ENCODE measurements at regions not wholly inside any gene's neighbourhood (a gene's known extent, or its start where the extent isn't known, plus 50 kb on each side); places are given as distances from the start of the nearest gene placed in this dataset.

DNA sequence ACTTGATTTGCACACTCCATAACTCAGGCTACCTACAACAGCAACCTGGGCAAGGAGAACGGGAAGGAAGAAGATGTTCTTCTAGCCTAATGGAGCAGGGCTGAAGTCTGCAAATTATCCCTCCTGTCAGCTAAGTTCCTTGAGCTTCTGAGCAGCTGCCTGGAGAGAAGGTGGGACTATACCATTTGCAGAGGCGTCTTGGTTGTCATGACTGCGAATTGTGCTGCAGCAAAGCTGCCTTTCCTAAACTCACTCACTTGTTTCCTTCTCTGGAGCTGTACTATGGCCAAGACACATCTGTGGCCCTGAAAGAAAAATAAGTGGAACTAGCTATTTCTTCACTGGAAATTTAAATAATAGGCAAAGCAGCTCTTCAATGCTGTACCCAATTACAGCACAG lies 682.4 kb upstream of the GRIA3 start:
- no peak for DNase-seq (ENCODE audit: low read depth in 4 of 4, low spot score in 1 of 4)

DNA sequence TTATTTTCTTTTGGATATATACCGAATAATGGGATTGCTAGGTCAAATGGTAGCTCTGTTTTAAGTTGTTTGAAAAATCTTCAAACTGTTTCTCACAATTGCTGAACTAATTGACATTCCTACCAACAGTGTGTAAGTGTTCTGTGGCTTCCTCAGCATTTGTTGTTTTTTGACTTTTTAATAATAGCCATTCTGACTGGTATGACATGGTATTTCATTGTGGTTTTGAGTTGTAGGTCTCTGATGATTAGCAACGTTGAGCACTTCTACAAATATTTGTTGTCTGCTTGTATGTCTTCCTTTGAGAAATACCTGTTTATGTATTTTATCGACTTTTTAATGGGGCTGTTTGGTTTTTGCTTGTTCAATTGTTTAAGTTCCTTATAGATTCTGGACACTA lies 680.1 kb upstream of the GRIA3 start:
- no peak for DNase-seq (ENCODE audit: low read depth in 4 of 4, low spot score in 1 of 4)

DNA sequence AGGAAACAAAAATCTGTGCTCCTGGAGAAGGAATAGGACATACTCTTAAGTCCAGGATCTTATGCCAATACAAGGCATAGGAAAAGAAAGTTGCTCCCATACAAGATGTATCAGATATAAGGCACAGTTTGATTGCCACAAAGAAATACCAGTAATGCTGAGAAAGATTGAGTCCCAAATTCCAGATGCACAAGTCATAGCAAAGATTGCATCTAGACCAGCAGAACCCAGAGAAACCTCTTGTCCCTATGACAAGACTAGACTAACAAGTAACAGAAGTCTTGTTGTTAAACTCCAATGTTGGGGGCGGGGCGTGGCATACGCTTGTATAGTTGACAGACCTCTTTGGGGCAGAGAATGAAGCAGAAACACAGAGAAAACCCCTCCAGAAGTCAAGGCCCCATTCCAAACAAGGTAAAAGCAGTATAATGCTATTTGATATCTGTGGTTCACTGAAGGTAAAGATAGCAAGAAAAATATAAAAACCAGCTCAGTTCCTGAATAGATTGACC lies 671.5 kb upstream of the GRIA3 start:
- no peak for DNase-seq (ENCODE audit: low read depth in 4 of 4, low spot score in 1 of 4)

GRCh38 chrX:122517786-122518185 lies 666.3 kb upstream of the GRIA3 start:
- DNase-seq (ENCODE audit: low read depth in 4 of 4, low spot score in 1 of 4): no peak

GRCh38 chrX:122545778-122546177 lies 638.3 kb upstream of the GRIA3 start:
- DNase-seq (ENCODE audit: low read depth in 4 of 4, low spot score in 1 of 4): no peak

DNA sequence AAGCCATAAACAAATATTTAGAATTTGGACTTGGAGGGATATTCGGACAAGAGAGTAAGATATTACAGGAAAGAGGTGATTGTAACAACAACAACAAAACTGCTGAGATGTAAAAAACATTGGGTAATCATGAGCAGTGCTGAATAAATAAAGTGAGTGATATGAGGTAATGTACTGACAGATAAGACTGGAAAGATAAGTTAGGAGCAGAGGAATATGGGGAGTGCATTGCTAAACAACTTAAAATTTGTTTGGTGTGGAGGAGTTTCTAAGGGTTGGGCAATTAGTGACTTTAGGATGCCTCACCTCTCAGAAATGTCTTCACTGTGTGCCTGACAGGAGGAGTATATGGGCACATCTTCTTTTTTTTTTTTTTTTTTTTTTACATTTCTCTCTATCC lies 637.8 kb upstream of the GRIA3 start:
- no peak for DNase-seq (ENCODE audit: low read depth in 4 of 4, low spot score in 1 of 4)

DNA sequence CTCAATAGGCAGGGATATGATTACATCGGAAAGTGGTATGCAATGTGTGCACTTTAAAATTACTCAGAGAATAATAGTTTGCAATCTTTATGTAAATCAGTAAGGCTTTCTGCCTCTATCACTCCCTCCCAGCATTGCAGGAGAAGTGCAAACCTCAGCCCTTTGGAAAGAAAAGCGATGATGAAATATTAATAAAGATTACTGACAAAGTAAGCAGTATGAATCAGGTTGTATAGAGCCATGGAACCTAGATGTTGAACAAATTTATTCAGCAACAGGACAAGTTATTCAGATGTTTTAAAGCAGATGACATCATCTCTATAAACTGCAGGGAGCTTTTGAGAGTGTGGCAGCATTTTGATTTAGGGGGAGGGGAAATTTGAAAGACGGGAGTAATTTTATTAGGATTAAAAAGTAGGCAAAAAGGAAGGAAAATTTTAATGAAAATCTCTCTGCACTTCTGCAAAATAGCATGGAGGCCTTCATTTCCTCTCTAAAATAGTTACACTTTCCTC lies 631.7 kb upstream of the GRIA3 start:
- DNase-seq (ENCODE audit: low read depth in 4 of 4, low spot score in 1 of 4): no peak

GRCh38 chrX:122555925-122556324 lies 628.2 kb upstream of the GRIA3 start:
- no peak for DNase-seq (ENCODE audit: low read depth in 4 of 4, low spot score in 1 of 4)

- no peak for DNase-seq (ENCODE audit: low read depth in 4 of 4, low spot score in 1 of 4)
Measured at GRCh38 chrX:122565952-122566351, 618.1 kb upstream of the GRIA3 start.

DNA sequence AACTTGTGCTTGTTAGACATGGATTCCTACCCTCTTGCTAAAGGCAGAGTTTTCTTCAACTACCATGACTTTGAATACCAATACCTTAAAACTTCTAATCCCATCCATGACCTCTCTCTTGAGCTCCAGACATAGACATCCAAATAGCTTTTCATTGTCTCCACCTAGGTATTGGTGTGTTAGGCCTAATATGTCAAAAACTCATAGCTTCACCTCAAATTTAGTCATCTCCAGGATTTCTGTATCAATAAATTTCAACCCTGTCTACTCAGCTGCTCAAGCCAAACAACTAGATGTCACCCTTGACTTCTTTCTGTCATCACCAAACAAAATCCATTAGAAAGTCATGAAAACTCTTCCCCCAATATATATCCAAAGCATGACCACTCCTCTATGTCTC lies 617.7 kb upstream of the GRIA3 start:
- no peak for DNase-seq (ENCODE audit: low read depth in 4 of 4, low spot score in 1 of 4)

GRCh38 chrX:122567911-122568310 lies 616.2 kb upstream of the GRIA3 start:
- no peak for DNase-seq (ENCODE audit: low read depth in 4 of 4, low spot score in 1 of 4)

- no peak for DNase-seq (ENCODE audit: low read depth in 4 of 4, low spot score in 1 of 4)
Measured at GRCh38 chrX:122572461-122572860, 611.6 kb upstream of the GRIA3 start.

DNA sequence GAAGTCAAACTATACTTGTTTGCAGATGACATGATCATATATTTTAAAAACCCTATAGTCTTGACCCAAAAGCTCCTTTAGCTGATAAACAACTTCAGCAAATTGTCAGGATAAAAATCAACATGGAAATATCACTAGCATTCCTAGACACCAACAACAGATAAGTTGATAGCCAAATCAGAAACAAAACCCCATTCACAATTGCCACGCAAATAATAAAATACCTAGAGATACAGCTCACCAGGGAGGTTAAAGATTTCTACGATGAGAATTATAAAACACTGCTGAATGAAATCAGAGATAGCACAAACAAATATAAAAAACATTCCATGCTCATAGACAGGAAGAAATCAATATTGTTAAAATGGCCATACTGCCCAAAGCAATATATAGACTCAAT lies 605.0 kb upstream of the GRIA3 start:
- no peak for DNase-seq (ENCODE audit: low read depth in 4 of 4, low spot score in 1 of 4)

- no peak for DNase-seq (ENCODE audit: low read depth in 4 of 4, low spot score in 1 of 4)
Measured at GRCh38 chrX:122579526-122579925, 604.6 kb upstream of the GRIA3 start.

- no peak for DNase-seq (ENCODE audit: low read depth in 4 of 4, low spot score in 1 of 4)
Measured at GRCh38 chrX:122582280-122582974, 601.7 kb upstream of the GRIA3 start.

- DNase-seq (ENCODE audit: low read depth in 4 of 4, low spot score in 1 of 4): no peak
Measured at GRCh38 chrX:122582975-122583305, 601.1 kb upstream of the GRIA3 start.

GRCh38 chrX:122583551-122583950 lies 600.5 kb upstream of the GRIA3 start:
- DNase-seq (ENCODE audit: low read depth in 4 of 4, low spot score in 1 of 4): no peak

- DNase-seq (ENCODE audit: low read depth in 4 of 4, low spot score in 1 of 4): no peak
Measured at GRCh38 chrX:122584981-122585380, 599.1 kb upstream of the GRIA3 start.

DNA sequence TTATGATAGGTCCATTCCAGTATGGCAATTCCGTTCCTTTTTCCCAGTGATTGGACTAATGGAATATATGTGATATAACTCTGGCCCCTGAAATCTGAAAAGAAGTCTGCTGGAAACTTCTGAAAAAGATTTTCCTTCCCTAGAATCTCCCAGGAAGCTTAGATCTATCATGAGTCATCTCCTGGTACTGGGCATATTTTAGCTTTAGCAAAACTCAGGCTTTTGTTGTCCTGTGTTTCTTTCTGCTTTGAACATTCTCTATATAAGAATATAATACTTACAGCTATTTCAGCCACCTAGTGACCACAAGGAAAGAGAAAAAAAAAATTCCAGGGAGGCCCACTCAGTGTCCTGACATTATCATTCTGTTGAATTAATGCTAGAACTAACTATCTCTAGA lies 597.2 kb upstream of the GRIA3 start:
- no peak for DNase-seq (ENCODE audit: low read depth in 4 of 4, low spot score in 1 of 4)

GRCh38 chrX:122591546-122591945 lies 592.5 kb upstream of the GRIA3 start:
- no peak for DNase-seq (ENCODE audit: low read depth in 4 of 4, low spot score in 1 of 4)

GRCh38 chrX:122596998-122597397 lies 587.1 kb upstream of the GRIA3 start:
- no peak for DNase-seq (ENCODE audit: low read depth in 4 of 4, low spot score in 1 of 4)

- DNase-seq (ENCODE audit: low read depth in 4 of 4, low spot score in 1 of 4): no peak
Measured at GRCh38 chrX:122622795-122623194, 561.3 kb upstream of the GRIA3 start.

DNA sequence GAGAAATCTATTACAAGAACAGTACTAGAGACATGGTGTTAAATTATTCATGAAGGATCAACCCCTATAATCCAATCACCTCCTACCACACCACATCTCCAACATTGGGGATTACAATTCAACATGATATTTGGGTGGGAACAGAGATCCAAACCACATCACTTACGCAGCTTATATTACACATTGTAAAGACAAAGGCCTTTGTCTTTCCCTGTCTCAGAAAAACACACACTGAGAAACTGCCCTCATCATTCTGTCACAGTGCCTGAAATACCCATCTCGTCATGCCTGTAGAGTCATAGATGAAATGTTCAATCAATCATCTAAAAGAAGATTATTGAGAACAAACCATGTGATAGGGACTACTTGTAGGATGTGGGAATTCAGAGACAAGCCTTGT lies 558.8 kb upstream of the GRIA3 start:
- DNase-seq (ENCODE audit: low read depth in 4 of 4, low spot score in 1 of 4): no peak
